PC-9 (cell line): ENCODE measurements at regions not wholly inside any gene's neighbourhood (a gene's known extent, or its start where the extent isn't known, plus 50 kb on each side); places are given as distances from the start of the nearest gene placed in this dataset.

Experiments used
- EZH2 ChIP-seq: fragments of 200-600 bp; sonication (generic); IDR thresholded peaks from 2 replicates; pipeline ENCODE4 v1.8.0; 2017; ENCODE audit warnings: antibody characterized with exemption, low read depth
- TF ChIP-seq, protein P1 (sequence below): fragments of 200-600 bp; sonication (generic); conservative IDR thresholded peaks from 2 replicates; pipeline ENCODE4 v1.6.1; 2017; ENCODE audit warnings: mixed run types, antibody characterized with exemption, mild to moderate bottlenecking, moderate library complexity

DNA sequence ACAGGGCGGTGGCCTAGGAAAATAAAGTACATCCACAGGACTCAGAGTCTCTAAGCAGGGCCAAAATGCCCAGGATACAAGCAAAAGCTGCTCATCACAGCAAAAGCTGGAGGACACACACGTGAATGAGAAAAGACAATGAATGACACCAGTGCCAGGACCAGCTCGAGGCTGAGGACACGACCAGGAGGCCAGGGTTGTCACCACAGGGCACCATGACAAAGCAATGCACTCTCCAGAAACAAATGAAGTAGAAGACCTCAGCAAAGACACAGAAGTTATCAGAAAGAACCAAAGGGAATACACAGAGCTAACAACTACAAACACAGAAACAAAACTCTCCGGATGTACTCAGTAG is 92.1 kb downstream of the FOXL3 start:
- TF ChIP-seq, protein P1, sequence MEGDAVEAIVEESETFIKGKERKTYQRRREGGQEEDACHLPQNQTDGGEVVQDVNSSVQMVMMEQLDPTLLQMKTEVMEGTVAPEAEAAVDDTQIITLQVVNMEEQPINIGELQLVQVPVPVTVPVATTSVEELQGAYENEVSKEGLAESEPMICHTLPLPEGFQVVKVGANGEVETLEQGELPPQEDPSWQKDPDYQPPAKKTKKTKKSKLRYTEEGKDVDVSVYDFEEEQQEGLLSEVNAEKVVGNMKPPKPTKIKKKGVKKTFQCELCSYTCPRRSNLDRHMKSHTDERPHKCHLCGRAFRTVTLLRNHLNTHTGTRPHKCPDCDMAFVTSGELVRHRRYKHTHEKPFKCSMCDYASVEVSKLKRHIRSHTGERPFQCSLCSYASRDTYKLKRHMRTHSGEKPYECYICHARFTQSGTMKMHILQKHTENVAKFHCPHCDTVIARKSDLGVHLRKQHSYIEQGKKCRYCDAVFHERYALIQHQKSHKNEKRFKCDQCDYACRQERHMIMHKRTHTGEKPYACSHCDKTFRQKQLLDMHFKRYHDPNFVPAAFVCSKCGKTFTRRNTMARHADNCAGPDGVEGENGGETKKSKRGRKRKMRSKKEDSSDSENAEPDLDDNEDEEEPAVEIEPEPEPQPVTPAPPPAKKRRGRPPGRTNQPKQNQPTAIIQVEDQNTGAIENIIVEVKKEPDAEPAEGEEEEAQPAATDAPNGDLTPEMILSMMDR: no peak
- no peak for TF ChIP-seq EZH2
